ENCODE measurements at regions not wholly inside any gene's neighbourhood (a gene's known extent, or its start where the extent isn't known, plus 50 kb on each side); places are given as distances from the start of the nearest gene placed in this dataset.

DNA sequence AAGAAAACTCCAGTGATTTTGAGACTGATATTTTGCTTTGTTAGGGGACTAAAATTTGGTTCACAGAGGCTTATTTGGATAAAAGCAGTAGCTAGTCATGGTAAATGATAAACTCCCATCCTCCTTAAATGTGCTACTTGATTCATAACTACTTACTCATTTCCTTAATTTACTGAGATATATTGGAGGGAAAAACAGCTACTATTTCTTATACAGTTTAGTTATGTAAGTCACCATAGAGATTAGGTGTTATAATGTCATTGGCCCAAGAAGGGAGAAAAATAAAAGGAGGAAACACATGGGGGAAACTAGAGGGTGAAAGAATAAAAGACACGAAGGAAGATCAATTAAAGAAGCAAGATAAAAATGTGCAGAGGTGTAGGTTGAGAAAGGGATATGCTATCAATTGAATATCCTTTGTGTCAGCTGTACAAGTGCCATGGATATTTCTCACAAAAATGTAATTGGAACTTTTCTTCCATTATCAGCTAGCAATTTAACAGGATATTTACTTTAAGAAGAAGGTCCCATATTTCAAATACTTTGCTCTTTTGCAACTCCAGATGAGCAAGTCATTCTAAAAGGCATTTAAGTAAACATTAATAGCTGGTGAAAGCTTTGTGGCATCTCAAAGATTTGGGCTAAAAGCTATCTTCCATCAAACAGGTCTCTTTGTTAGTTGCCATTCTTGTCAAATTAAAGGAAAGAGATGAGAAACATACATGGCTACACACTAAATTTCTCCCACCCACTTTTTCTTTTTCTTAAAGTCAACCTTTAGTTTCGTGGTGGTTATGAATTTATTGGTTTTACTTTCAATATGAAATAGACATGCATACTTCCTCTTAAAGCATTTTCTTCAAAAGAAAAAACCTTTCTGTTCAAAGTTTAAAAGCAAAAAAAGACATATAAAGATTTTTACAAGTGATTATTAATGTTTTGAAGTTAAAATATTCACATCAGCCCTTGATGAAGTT is 439.5 kb downstream of the CCER1 start:
- Mint-ChIP-seq H3K27me3 (ENCODE audit: low read depth, poor library complexity) (no peaks in the 10 kb centered on the region), H3K4me3 (no peak overlapping the region)

DNA sequence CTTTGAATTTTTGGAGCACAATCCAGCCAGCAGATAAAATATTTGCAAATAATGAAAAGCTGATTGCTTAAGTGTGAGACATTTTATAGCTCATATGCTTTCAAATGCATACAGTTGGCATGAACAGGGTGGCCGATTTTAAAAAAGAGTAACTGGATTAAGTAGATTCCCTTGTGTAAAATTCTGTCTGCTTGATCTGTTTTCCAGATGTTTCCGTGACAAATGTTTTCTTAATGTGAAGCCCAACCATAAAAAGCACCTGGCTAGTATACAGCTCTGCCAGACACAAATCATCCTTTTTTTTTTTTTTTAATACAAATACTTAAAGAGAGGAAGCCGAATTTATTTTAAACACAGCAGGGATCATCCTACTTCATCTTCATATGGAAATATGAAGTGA is 440.7 kb downstream of the CCER1 start:
- peaks cover 34% of the 10 kb centered on the region for H3K4me1 Mint-ChIP-seq
- H3K27ac Mint-ChIP-seq: no peak overlapping the region
- TF ChIP-seq, protein P1, sequence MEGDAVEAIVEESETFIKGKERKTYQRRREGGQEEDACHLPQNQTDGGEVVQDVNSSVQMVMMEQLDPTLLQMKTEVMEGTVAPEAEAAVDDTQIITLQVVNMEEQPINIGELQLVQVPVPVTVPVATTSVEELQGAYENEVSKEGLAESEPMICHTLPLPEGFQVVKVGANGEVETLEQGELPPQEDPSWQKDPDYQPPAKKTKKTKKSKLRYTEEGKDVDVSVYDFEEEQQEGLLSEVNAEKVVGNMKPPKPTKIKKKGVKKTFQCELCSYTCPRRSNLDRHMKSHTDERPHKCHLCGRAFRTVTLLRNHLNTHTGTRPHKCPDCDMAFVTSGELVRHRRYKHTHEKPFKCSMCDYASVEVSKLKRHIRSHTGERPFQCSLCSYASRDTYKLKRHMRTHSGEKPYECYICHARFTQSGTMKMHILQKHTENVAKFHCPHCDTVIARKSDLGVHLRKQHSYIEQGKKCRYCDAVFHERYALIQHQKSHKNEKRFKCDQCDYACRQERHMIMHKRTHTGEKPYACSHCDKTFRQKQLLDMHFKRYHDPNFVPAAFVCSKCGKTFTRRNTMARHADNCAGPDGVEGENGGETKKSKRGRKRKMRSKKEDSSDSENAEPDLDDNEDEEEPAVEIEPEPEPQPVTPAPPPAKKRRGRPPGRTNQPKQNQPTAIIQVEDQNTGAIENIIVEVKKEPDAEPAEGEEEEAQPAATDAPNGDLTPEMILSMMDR (IDR thresholded peaks at IDR 0.05): no peak
- no peak for DNase-seq
- H3K36me3 Mint-ChIP-seq (ENCODE audit: low read depth): peaks cover 8% of the 10 kb centered on the region
- no peaks in the 10 kb centered on the region for H3K27me3 Mint-ChIP-seq (ENCODE audit: low read depth, poor library complexity)
- H3K9me3 Mint-ChIP-seq: peaks cover 12% of the 10 kb centered on the region
- H3K4me3 Mint-ChIP-seq: no peak overlapping the region

More for the DNA sequence above, 439.5 kb downstream of the CCER1 start:
- DNase-seq: no peak
- peaks cover 39% of the 10 kb centered on the region for H3K4me1 Mint-ChIP-seq
- no peaks in the 10 kb centered on the region for H3K36me3 Mint-ChIP-seq (ENCODE audit: low read depth)
- H3K27ac Mint-ChIP-seq: no peak overlapping the region
- TF ChIP-seq, protein P1 (IDR thresholded peaks at IDR 0.05): no peak
- H3K9me3 Mint-ChIP-seq: peaks cover 3% of the 10 kb centered on the region

DNA sequence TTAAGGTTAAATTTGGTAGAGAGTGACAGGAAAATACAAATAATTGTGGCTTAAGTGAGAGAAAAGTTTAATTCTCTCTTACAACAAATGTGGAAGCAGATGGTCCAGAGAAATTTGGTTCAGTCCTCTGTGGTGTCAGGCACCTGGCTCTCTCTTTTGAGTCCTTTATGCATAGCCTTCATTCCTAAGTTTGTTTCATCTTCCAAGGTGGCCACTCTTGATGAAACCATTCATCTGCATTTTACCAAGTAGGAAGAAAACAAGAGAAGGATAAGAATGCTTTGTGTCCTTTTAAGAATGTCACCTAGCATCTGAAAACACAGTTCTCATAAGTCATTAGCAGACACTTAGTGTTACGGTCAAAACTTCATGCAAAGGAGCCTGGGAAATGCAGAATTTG is 442.5 kb downstream of the CCER1 start:
- H3K36me3 Mint-ChIP-seq (ENCODE audit: low read depth): peaks cover 8% of the 10 kb centered on the region
- TF ChIP-seq, protein P1 (IDR thresholded peaks at IDR 0.05): no peak
- no peak for DNase-seq
- peaks cover 33% of the 10 kb centered on the region for H3K4me1 Mint-ChIP-seq
- H3K9me3 Mint-ChIP-seq: peaks cover 16% of the 10 kb centered on the region
- H3K27ac Mint-ChIP-seq: no peak overlapping the region
- no peaks in the 10 kb centered on the region for H3K27me3 Mint-ChIP-seq (ENCODE audit: low read depth, poor library complexity)
- H3K4me3 Mint-ChIP-seq: no peak overlapping the region

DNA sequence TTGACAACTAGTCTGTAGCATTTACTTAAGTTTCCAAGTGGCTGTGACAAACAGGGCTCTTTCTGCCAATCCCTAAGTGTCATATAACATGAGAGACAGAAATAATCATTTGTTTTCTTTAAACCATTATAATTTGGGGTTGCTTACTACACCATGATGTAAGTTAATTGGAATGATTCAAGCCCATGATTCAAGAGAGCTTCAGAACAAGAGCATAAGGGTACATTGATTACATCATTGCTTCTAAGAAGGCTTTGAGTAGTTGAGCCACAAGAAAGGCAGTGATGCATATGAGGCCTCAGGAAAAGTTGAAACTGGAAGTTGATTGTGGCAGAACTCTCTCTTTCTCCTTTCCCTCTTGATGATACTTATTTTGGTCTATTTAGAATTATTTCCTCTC is 444.0 kb downstream of the CCER1 start:
- Mint-ChIP-seq H3K36me3 (ENCODE audit: low read depth) (peaks cover 8% of the 10 kb centered on the region), H3K9me3 (peaks cover 16% of the 10 kb centered on the region), H3K27me3 (ENCODE audit: low read depth, poor library complexity) (no peaks in the 10 kb centered on the region), H3K4me1 (peaks cover 30% of the 10 kb centered on the region), H3K27ac (no peak overlapping the region), H3K4me3 (no peak overlapping the region)
- TF ChIP-seq, protein P1 (IDR thresholded peaks at IDR 0.05): no peak
- no peak for DNase-seq

DNA sequence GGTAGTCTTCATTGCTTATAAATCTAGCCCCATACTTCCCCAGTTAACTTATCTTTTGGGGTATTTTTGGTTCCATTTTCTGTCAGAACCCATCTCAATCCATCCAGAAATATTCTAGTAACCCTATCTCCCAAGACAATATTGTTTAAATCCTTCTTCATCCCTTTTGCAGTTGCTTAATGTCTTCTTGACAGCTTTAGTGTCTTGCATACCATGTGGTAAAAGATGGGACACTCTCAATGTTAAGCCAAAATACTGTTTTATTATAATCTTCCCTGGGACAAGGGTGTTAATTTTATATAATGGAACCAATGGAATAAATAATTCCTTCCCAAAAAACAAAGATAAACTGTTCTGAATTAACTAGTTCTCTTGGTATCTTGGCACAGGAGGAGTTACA is 450.2 kb downstream of the CCER1 start:
- DNase-seq: no peak
- Mint-ChIP-seq H3K36me3 (ENCODE audit: low read depth) (peaks cover 4% of the 10 kb centered on the region), H3K27ac (no peak overlapping the region), H3K9me3 (peaks cover 8% of the 10 kb centered on the region), H3K27me3 (ENCODE audit: low read depth, poor library complexity) (no peaks in the 10 kb centered on the region), H3K4me3 (no peak overlapping the region), H3K4me1 (no peaks in the 10 kb centered on the region)
- TF ChIP-seq, protein P1 (IDR thresholded peaks at IDR 0.05): no peak

DNA sequence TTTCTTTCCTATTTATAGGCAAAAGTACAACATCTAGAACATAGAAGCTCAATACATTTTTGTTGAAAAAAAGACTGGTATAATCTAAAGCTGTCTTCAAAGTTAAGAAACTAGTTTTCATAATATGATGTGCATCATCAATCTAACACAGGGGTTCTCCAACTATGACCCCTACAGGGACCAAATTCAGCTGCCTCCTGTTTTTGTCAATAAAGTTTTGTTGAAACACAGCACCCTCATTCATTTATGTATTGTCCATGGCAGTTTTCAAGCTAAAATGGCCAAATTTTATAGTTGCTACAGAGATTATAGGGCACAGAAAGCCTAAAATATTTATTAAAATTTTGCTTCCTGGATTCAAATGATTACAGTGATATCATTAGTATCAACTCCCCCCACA is 452.9 kb downstream of the CCER1 start:
- TF ChIP-seq, protein P1 (IDR thresholded peaks at IDR 0.05): no peak
- Mint-ChIP-seq H3K4me3 (no peak overlapping the region), H3K4me1 (no peaks in the 10 kb centered on the region), H3K9me3 (no peaks in the 10 kb centered on the region), H3K36me3 (ENCODE audit: low read depth) (no peaks in the 10 kb centered on the region), H3K27me3 (ENCODE audit: low read depth, poor library complexity) (no peaks in the 10 kb centered on the region), H3K27ac (no peak overlapping the region)
- DNase-seq: no peak

Measured in nephron progenitor cell (in vitro differentiated cells).